TTC549 (cell line): ENCODE measurements at regions not wholly inside any gene's neighbourhood (a gene's known extent, or its start where the extent isn't known, plus 50 kb on each side); places are given as distances from the start of the nearest gene placed in this dataset.
"Not testable (repeated sequence)": the region's sequence is repeated elsewhere in the genome, so short reads cannot be mapped to it uniquely, and the experiment has no call there.

ENCODE experiments used
- FAIRE-seq: peaks from 2 replicates; lab custom pipeline; 2012; peaks lifted over from hg19 to GRCh38; lab: Jason Lieb, UNC

DNA sequence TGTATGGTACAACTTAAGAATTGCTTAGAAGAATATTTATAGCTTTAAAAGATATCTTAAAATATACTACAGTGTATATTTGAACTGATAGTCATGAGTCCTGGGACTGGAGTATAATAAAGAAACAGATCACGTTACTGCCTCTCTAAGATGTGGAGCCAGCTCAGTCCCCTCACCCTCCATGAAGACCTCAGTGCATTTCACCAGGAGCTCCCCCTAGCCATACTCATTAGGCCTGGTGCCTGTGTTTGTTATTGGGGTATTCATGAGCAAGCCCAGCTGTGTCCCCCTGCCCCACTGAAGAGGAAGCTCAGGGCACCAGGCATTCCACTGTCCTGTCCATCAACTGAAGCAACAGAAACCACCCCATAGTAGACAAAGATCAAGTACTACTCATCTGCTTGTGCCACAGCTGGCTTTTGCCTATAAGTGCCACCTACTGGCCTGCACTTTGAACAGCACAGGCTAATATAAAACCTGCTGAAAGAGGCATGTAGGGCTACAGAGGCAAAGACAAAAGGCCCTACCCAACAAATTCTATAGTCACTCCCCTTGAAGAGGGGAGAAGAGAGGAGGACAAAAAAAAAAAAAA lies 850.2 kb upstream of the NUDT12 start:
- no peak for FAIRE-seq

DNA sequence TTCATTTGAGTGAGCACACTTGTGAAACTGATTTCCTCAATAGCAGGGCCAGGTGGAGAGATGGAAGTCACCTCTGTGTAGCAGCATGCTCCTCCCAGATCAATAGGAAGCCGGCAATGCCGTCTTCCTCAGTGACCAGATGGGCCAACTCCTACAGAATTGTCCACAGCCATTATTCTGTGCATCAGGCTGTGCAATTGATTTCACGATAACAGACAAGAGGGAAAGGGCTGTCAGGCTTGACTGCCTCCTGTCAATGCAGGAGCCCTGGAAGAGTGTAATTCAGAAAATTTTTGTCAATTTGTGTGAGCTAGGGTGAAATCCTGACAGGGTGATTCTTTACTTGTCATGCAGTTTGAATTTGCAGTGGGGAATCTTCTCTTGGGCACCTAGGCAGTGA lies 838.4 kb upstream of the NUDT12 start:
- no peak for FAIRE-seq

DNA sequence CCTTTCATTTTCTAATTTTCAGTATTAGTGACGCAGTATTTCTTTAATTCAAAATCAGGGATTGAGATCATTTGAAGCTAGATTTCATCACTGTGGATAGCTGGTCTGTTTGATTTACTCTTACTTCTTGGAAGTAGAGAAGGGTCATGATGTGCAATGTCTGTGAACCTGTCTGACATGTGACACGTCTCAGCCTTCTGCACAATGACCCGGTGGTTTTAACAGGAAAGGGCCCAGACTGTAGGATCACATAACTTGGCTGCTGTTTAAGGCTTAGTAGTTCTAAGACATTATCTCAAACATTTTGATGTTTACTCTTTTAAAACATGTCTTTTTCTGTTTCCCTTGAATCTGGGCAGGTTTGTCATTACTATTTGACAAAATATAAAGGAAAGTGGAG lies 823.3 kb upstream of the NUDT12 start:
- no peak for FAIRE-seq

DNA sequence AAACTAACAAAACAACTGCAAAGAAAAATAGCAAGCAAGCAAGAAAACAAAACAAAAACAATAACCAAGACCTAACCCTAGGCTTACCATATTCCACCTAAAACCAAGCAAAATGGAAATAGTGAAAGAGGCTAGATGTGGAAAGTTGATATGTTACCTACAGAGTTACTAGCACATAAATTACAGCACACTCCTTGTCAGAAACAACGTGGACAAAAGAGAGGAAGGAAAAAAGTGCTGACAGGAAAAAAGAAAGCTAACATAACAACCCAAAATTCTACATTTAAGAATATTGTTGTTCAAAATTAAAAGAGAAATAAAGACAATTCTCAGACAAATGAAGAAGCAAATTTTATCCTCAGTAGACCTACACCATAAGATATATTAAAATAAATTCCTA lies 812.8 kb upstream of the NUDT12 start:
- FAIRE-seq = no peak

DNA sequence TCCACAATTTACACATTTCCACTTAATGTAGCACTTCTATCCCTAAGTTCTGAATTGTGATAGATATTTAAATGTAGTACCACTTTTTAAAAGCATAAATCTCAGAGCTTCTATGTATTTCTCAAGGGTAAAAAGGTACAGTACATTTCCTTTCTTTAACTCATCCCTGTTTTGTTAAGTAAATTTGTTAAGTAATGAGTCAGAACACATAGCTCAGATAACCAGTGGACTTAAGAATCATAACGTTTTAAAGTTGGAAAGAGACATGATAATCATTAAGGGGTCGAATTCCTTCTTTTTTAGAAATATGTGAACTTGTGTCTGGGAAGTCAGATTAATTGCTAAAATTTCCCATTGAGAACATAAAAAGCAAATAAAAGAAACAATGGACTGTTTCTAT lies 810.2 kb upstream of the NUDT12 start:
- no peak for FAIRE-seq

DNA sequence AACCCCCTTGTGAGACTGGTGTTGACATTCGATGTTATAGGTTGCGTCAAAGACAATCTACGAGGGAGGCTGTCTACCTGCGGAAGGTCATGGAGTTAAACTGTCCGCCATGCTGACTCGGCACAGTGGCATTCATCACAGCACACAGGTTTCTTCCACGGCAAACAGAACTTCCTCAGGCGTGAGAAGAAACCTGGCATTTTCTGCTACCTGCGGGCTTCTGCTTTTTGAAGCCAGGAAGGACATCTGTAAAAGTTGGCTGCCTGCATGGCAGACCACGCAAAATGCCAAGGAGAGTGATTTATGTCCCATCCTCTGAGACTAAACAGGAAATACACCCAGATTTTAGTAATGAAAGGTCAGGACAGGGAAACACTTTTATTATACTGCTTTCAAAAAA lies 809.8 kb upstream of the NUDT12 start:
- FAIRE-seq = no peak

DNA sequence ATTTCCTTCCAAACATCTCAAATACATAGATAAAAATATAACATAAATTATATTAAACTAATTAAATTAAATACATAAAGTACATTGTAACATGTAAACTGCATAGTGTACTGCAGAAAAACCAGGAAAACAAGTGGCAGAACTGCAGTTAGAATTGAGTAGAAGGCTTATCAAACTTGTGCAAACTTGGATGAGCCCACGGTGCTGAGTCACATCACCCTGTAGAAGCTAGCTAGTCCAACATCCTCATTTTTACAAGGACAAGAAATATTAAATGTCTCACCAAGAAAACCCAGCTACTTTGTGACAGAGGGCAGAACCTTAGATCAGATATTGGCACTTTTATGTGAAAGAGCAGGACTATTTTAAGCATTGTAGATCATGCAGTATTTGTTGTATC lies 807.9 kb upstream of the NUDT12 start:
- no peak for FAIRE-seq

DNA sequence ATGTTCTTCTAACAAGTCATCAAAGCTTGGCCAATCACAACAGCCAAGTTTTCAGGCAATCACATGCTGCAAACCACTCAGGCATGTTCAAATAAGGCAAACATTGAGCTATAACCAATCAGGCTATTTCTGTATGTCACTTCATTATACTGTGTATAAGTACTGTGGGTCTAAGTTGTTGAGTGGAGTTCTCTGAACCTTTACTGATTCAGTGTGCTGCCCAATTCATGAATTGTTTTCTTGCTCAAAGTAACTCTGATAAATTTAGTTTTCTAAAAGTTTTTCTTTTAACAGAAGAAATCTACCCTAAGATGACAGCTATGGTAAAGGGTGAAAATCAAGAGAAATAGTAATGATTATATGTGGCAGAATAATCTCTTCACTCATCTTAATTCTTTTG lies 805.4 kb upstream of the NUDT12 start:
- no peak for FAIRE-seq

DNA sequence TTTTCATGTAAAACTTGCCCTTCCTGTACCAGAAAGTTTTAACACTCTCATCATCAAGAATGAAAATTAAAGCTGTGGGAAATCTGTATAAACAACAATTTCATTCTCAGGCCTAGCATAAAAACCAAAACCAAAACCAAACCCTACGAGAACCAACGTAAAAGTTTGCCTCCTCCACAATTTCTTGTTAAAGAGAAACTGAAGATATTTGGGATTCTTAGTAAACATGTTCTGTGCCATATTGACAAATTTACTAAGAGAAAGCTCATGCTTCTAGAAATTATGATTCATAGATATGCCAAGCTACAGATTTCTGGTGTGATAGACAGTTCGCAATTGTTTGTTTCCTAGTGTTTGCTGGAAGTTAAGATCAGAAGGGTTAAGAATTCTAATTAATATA lies 801.0 kb upstream of the NUDT12 start:
- no peak for FAIRE-seq

DNA sequence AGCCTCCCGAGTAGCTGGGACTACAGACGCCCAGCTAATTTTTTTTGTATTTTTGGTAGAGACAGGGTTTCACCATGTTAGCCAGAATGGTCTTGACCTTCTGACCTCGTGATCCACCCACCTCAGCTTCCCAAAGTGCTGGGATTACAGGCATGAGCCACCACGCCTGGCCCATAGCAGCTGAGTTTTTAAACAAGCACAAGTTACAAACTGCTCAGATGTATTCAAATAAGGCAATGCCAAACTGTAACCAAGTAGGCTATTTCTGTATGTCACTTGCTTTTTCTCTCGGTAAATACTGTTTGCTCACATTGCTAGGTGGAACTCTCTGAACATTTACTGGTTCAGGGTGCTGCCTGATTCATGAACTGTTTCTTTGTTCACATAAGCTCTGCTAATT lies 799.3 kb upstream of the NUDT12 start:
- FAIRE-seq = no peak

DNA sequence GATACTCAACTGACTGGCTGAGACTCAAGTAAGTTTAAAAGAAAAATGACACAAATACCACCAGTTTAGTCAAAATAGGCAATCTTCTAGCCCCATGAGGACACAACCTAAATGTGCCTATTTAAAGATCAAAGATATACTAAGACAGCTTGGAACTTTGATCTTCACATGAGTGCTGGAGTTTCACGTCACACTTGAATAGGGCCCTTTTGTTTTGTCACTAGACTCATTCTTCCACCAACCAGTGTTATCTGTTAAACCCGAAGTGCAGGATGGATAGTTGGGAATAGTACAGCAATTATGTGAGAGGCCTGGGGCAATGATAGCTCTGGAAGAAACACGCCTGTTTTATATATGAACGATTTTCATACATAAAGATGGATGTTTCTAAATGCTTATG lies 792.8 kb upstream of the NUDT12 start:
- no peak for FAIRE-seq

DNA sequence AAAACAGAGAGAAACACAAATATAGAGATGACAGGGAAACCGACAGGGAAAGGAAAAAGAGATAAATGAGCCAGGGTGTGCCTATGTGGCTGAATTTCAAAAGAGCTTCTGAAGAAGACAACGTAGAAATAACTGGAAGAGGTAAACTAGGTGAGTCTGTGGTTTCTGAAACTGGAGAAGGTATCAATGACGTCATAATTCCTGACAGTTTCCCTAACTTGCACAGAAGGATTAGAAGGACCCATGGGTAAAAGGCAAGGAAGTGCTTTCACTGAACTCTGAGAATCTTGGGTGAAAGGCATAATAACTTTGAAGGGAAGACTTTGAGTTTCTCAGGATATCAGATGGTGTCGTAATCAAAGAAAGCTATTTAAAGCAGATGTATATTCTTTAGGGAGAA lies 790.8 kb upstream of the NUDT12 start:
- FAIRE-seq = no peak

DNA sequence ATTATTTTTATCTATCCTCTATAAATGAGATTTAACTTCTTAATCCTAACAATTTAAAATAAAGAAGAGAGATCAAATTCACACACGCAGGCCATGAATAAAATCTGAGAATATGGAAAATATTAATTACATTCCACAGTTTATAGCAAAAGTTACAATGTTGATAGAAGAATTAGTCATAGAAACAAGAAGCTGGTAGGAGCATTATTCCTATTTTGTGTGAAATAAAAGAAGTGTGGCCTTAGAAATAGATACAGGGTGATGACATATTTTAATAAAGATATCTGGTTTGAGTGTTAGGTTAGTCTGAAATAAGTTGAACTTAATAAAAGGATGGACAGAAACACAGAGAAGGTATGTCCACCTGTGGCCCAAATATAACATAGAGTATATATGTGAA lies 790.4 kb upstream of the NUDT12 start:
- FAIRE-seq = no peak

DNA sequence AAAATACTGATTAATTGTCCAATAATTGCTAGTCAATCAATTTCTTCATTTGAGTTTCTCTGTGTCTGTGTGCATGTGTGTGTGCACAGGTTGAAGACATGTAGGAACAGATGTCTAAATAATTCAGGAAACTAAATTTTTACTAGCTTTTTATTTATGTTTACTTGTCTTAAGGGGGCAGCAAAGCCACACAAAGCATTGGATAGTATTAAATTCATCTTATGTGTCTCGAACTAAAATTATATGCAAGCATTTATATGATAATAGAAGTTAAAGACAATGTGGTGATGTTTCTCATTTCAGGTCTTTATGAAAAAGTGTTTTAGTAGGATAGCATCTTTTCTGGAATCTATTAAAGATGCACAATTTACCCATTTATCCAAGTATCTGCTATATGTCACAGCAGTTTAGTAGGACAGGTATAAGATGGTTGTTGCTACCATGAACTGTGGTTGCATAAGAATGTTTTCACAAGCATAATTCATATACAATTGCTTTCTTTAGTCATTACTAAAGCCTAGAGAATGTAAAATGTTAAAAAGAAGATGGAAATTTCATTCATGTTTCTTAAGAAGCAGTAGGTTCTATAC lies 784.6 kb upstream of the NUDT12 start:
- FAIRE-seq = no peak

DNA sequence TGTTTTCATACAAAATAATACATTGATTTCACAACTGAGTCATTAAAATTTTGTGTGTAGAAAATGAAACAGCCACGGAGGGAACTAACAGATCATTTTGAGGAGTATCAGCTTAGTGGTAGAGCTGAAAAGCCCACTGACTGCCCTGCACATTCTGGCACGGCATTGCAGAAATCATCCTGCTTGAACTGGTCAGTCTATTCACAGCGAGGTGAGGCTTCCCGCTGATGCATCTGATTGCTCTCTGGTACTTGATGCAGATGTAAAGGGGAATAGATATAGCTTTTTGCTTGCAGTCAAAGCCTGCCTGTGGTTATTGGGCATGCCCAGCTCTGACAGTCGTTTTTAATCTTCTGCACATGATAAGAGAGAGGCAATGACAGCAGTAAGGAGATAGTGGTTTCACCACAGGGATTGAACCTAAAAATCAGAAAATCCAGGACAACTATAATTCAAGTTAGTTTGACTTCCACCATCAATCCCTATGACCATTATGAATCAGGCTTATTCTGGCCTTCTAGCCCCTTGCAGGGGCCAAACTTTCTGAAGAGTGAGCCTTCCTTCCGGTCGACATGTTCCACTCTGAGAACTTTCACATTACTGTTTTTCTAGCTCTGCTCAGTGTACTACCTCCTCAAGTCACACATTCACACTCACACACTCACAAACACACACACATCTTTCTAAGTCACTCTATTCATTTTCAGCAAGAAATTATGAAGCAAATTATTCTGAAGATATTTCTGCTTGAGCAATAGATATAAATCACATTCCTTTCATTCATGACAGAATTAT lies 782.8 kb upstream of the NUDT12 start:
- no peak for FAIRE-seq

DNA sequence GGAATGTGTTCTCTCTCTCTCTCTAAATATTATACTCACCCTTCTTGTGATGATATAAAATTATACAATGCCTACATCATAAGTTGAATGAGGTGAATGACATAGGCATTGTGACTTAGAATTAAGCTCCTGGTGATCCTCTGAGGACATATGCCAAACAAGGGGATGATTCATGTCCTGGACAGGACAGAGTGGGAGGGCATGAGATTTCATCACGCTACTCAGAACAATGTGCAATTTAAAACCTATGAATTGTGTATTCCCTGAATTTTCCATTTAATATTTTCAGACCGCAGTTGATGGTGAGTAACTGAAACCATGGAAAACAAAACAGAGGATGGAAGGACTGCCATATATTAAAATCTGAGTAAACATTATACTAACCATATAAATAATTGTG lies 782.2 kb upstream of the NUDT12 start:
- no peak for FAIRE-seq

DNA sequence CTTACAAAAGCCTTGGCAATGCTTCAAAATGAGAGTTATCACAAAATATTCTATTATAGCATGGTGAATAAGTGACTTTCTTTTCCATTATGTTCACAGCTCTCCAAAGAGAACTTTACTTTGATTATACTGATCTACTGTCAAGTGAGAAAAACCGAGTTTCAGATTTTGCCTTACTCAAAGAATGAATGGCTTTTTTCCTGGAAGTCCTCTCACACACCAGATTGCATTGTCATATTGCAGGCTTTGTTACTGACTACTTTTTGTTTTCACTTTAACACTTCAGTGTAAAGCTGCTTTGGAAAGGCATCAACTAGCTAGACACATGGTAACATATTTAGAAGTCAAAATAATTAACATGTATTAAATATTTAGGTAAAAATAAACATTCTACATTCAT lies 765.2 kb upstream of the NUDT12 start:
- FAIRE-seq = no peak

DNA sequence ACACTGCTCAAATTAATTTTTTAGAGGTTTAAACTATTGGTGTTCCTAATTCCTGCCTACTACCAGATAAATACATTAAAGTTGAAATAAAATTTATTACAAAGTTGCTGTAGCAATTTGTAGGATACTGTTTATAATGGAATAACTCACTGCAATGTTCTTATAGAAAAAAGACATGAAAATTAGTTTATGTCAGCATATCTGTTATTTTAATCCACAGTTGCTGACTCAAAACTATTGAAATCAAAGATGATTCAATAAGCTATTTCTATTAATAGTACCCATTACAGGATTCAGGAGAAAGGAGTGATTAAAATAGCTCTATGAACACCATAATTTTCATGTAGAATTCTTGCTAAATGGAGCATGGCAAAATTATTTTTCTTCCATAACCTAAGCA lies 764.4 kb upstream of the NUDT12 start:
- FAIRE-seq = no peak

DNA sequence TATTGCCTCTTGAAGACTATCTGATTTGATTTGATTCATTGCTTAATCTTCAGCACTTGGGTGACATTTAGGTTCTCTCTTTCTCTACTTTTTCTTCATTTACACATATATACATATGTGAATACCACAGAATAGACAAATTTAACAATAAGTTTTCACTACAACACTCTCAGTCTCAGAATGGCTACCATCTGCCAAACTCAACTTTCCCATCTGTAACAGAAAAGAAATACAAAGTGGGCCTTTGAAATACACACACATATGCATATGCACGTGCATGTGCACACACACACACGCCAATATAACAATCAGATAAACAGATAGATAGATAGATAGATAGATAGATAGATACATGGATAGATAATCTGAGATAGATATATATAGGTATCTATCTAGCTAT lies 762.8 kb upstream of the NUDT12 start:
- no peak for FAIRE-seq

DNA sequence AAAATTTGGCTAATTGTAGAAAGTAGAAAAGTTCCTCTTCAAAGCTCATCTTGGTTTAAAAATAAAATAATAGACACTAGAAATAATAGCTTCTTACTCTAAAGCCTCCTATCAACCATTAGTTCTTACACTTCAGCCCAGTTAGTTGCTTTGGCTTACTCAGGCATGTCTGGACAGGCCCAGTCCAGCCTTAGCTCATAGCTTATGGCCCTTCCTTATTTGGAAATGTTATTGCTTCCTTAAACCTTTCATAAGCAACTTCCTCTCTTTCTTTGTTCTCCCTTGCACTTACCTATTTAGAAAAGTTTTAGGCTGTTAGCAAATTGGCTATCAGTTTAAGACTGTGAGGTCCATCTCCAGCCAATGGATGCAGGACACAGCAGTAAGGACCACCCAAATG lies 754.1 kb upstream of the NUDT12 start:
- FAIRE-seq = not testable (repeated sequence)

DNA sequence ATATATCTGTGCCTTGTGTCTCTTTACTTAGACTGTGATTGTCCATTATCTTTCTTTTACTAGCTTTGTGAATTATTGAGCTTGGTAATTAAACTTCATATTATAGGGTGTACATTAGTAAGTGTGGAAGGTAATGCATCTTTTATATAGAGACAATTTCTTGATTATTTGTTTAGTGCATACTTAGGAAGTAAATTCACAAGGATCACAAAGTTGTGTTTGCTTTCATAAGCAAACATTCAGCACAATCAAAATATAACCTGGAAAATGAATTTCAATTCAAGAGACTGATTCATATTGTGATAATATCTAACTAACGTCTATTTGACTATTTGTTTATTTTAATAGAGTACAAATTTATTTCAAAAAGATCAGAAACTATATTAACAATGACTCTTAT lies 749.9 kb upstream of the NUDT12 start:
- no peak for FAIRE-seq

DNA sequence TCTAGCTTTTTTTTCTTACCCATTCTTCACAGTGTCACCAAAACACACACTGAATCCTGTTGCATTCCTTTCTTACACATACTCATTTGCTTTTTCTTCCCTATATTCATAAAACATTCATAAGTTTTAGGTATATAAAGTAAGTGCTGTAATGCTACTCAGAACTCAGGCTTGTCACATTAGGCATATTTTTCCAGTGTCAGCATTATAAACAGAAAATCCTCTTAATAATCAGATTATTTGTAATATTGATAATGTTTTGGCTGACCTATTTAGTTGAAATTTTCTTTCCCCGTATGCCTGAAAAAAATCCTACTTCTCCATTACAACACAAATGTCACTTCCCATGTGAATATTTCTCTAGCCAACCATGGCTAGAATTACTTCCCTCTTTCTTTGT lies 743.0 kb upstream of the NUDT12 start:
- FAIRE-seq = no peak

DNA sequence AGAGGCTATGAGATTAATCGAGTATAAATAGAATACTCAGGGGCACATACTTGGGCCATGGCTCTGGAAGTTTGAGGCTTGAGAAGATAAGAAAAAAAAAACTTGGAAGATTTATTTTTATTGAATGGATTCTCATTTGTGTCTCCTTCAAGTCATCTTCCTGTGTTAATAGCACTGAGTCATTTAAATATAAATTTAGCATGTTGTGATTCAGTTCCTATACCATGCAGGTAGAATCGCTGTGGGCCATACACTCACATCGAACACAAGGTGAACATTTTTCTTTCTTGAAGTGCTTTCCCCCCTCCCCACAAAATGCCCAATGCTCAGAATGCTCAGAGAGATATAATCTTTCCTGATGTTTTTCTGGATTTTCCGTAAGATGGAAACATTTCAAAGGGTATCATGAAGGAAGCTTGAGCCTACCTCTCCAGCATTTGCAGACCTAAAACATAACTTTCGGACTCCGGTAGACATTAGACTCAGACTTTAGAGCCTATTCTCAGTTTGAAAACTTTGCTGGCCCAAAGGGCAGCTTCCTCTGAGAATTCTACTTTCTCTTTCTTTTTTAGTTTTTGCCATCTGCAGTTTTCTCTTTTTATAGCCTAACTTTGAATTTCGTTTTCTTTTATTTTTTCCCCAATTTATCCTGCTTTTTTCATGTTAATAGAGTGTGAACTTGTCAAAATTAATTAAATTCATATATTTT lies 737.6 kb upstream of the NUDT12 start:
- FAIRE-seq = no peak
